Liver (tissue), 8 donors: ENCODE measurements at regions not wholly inside any gene's neighbourhood (a gene's known extent, or its start where the extent isn't known, plus 50 kb on each side); places are given as distances from the start of the nearest gene placed in this dataset.

Experiments
- DNase-seq: peaks from one replicate; pipeline ENCODE4 v3.0.0-alpha.2; 2017; ENCODE audit warnings: low spot score
- H3K27ac ChIP-seq, 2 donors: one replicate each; pipeline ENCODE4 v1.7.0; 2013; ENCODE audit warnings: inconsistent platforms in 2 of 2, low read length in 2 of 2, control low read depth in 1 of 2, low read depth in 1 of 2, mild to moderate bottlenecking in 1 of 2
- H3K27me3 ChIP-seq, 4 donors: one replicate each; pipeline versions ENCODE4 v1.6.1 to v1.7.0; 2013; ENCODE audit warnings: low read length in 3 of 4, inconsistent platforms in 1 of 4, mild to moderate bottlenecking in 1 of 4, moderate library complexity in 1 of 4; ENCODE audit not compliant: control insufficient read depth in 4 of 4, insufficient read depth in 4 of 4
- H3K36me3 ChIP-seq, 4 donors: one replicate each; pipeline versions ENCODE4 v1.6.1 to v1.7.0; 2013; ENCODE audit warnings: low read length in 3 of 4, mild to moderate bottlenecking in 3 of 4, low read depth in 1 of 4, moderate library complexity in 1 of 4; ENCODE audit not compliant: control insufficient read depth in 4 of 4, insufficient read depth in 3 of 4
- H3K4me1 ChIP-seq, 4 donors: one replicate each; pipeline versions ENCODE4 v1.6.1 to v1.7.0; 2013; ENCODE audit warnings: low read length in 3 of 4, mild to moderate bottlenecking in 3 of 4, moderate library complexity in 1 of 4; ENCODE audit not compliant: control insufficient read depth in 4 of 4, insufficient read depth in 4 of 4
- H3K4me3 ChIP-seq, 3 donors: one replicate each; pipeline versions ENCODE4 v1.6.1 to v1.7.0; 2013; ENCODE audit warnings: low read length in 3 of 3, control low read depth in 1 of 3, low read depth in 1 of 3, mild to moderate bottlenecking in 1 of 3
- H3K9ac ChIP-seq, 2 donors: one replicate each; pipeline ENCODE4 v1.7.0; 2013; ENCODE audit warnings: low read length in 2 of 2, mild to moderate bottlenecking in 2 of 2, moderate library complexity in 2 of 2, control low read depth in 1 of 2, low read depth in 1 of 2
- H3K9me3 ChIP-seq, 4 donors: one replicate each; pipeline versions ENCODE4 v1.6.1 to v1.7.0; 2013; ENCODE audit warnings: low read length in 3 of 4; ENCODE audit not compliant: control insufficient read depth in 4 of 4
- ATF3 ChIP-seq: IDR thresholded peaks from 2 replicates; pipeline ENCODE4 v1.6.1; 2016; ENCODE audit warnings: antibody characterized with exemption
- FOXA1 ChIP-seq: IDR thresholded peaks from 2 replicates; pipeline ENCODE4 v1.6.1; 2016; ENCODE audit warnings: antibody characterized with exemption
- GABPA ChIP-seq, 2 donors: IDR thresholded peaks in 1 of 2; conservative IDR thresholded peaks in 1 of 2; 2 replicates each; pipeline ENCODE4 v1.6.1; 2016; ENCODE audit warnings: antibody characterized with exemption in 2 of 2, mild to moderate bottlenecking in 1 of 2, moderate library complexity in 1 of 2
- HNF4A ChIP-seq, 2 donors: conservative IDR thresholded peaks; 2 replicates each; pipeline ENCODE4 v1.6.1; 2016; ENCODE audit warnings: antibody characterized with exemption in 2 of 2, mild to moderate bottlenecking in 2 of 2
- HNF4G ChIP-seq: IDR thresholded peaks from 2 replicates; pipeline ENCODE4 v1.6.1; 2016; ENCODE audit warnings: antibody characterized with exemption
- JUND ChIP-seq, 2 donors: IDR thresholded peaks; 2 replicates each; pipeline ENCODE4 v1.6.1; 2016; ENCODE audit warnings: antibody characterized with exemption in 2 of 2
- MAX ChIP-seq: IDR thresholded peaks from 2 replicates; pipeline ENCODE4 v1.6.1; 2016; ENCODE audit warnings: antibody characterized with exemption
- RAD21 ChIP-seq, 2 donors: IDR thresholded peaks; 2 replicates each; pipeline ENCODE4 v1.6.1; 2016; ENCODE audit warnings: antibody characterized with exemption in 2 of 2, mild to moderate bottlenecking in 2 of 2
- REST ChIP-seq: IDR thresholded peaks from 2 replicates; pipeline ENCODE4 v1.6.1; 2016; ENCODE audit warnings: antibody characterized with exemption, mild to moderate bottlenecking
- RXRA ChIP-seq, 2 donors: IDR thresholded peaks; 2 replicates each; pipeline ENCODE4 v1.6.1; 2017 to 2018; ENCODE audit warnings: antibody characterized with exemption in 2 of 2, mild to moderate bottlenecking in 1 of 2
- SP1 ChIP-seq: IDR thresholded peaks from 2 replicates; pipeline ENCODE4 v1.6.1; 2018; ENCODE audit warnings: antibody characterized with exemption, mild to moderate bottlenecking
- TAF1 ChIP-seq: conservative IDR thresholded peaks from 2 replicates; pipeline ENCODE4 v1.6.1; 2016; ENCODE audit warnings: antibody characterized with exemption, mild to moderate bottlenecking
- ZBTB33 ChIP-seq: IDR thresholded peaks from 2 replicates; pipeline ENCODE4 v1.6.1; 2016; ENCODE audit warnings: antibody characterized with exemption
- WGBS: extraction: QIAGEN DNeasy Blood & Tissue Kit; methylation state at CpG from one replicate; pipeline ENCODE4 v1.1.7; 2013; 5-methylcytosine and 5-hydroxymethylcytosine counted together
- TF ChIP-seq, protein P1 (sequence below): fragments of 150-350 bp; IDR thresholded peaks from 2 replicates; pipeline ENCODE4 v1.5.1; 2017; ENCODE audit warnings: improper control_type of control experiment, low read depth, low read length; ENCODE audit not compliant: missing input control
- donor health status: healthy.
- donor health status: healthy.
- donor health status: healthy.
- donor health status: healthy.
- donor health status: healthy.

DNA sequence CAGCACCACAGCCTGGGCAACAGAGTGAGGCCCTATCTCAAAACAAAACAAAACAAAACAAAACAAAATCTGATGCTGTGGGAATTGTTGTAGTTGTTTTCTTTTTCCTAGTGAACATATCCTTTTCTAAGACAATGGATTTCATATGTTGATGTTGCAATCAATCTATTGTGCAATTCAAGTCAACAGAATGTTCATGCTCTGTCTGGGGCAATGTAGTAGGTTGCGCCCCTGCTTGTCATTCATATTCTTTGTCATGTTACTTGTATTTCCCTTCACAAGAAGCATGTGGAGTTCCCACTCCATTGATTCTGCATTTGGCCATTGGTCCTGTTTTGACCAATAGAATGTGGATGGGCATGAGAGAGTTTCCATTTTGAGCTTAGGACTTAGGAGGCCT lies 223.9 kb downstream of the DUSP10 start:
- H3K4me3 ChIP-seq: no peak overlapping the region
- H3K27me3 ChIP-seq: no peaks in the 10 kb centered on the region
- DNase-seq: no peak
- H3K36me3 ChIP-seq: no peaks in the 10 kb centered on the region
- H3K27ac ChIP-seq: no peak overlapping the region
- TF ChIP-seq ATF3 (no peak), GABPA (IDR thresholded peaks at IDR 0.05 in 1 of 2, conservative IDR thresholded peaks at IDR 0.05 in 1 of 2) (no peak), ZBTB33 (no peak), MAX (no peak), SP1 (no peak), RAD21 (IDR thresholded peaks at IDR 0.05) (no peak), TAF1 (no peak), REST (no peak), RXRA (IDR thresholded peaks at IDR 0.05) (no peak), FOXA1 (no peak), HNF4A (conservative IDR thresholded peaks at IDR 0.05) (no peak), JUND (IDR thresholded peaks at IDR 0.05) (no peak), HNF4G (no peak)
- TF ChIP-seq, protein P1, sequence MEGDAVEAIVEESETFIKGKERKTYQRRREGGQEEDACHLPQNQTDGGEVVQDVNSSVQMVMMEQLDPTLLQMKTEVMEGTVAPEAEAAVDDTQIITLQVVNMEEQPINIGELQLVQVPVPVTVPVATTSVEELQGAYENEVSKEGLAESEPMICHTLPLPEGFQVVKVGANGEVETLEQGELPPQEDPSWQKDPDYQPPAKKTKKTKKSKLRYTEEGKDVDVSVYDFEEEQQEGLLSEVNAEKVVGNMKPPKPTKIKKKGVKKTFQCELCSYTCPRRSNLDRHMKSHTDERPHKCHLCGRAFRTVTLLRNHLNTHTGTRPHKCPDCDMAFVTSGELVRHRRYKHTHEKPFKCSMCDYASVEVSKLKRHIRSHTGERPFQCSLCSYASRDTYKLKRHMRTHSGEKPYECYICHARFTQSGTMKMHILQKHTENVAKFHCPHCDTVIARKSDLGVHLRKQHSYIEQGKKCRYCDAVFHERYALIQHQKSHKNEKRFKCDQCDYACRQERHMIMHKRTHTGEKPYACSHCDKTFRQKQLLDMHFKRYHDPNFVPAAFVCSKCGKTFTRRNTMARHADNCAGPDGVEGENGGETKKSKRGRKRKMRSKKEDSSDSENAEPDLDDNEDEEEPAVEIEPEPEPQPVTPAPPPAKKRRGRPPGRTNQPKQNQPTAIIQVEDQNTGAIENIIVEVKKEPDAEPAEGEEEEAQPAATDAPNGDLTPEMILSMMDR: no peak
- H3K9ac ChIP-seq: no peak overlapping the region
- no peaks in the 10 kb centered on the region for H3K4me1 ChIP-seq
- no peaks in the 10 kb centered on the region for H3K9me3 ChIP-seq
- 88% methylated on average over 1 of the region's 1 CpG for WGBS

DNA sequence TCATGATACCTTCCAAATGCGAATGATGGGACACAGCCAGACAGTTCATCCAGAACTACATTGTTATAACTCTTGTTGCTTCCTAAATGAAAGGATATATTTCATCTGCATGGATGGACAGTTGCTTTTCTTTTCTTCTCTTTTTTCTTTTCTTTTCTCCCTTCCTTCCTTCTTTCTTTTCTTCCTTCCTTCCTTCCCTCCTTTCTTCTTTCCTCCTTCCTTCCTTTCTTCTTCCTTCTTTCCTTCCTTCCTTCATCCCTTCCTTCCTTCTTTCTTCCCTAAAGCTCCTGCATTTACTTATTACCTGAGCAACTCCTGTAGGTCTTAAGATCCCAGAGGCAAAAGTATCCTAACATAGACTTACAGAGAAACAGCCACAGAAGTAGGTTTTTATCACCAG lies 221.6 kb downstream of the DUSP10 start:
- Histone ChIP-seq H3K9ac (no peak overlapping the region), H3K27ac (no peak overlapping the region), H3K4me1 (no peaks in the 10 kb centered on the region), H3K27me3 (no peaks in the 10 kb centered on the region), H3K36me3 (no peaks in the 10 kb centered on the region), H3K9me3 (no peaks in the 10 kb centered on the region), H3K4me3 (no peak overlapping the region)
- DNase-seq: no peak
- TF ChIP-seq SP1 (no peak), RAD21 (IDR thresholded peaks at IDR 0.05) (no peak)
- 92% methylated on average over 1 of the region's 1 CpG for WGBS
